Panc1 (cell line): ENCODE measurements at regions not wholly inside any gene's neighbourhood (a gene's known extent, or its start where the extent isn't known, plus 50 kb on each side); places are given as distances from the start of the nearest gene placed in this dataset.

Experiments
- ATAC-seq: fragments of 200-7000 bp; cut with Tn5 transposase; 2 replicates; pipeline ENCODE4 v1.9.1; 2020; ENCODE audit warnings: mild to moderate bottlenecking, moderate library complexity
- BruUV-seq: library from RNA; stranded (reverse); fragments of 400-500 nt; replicated peaks from 2 replicates; lab custom pipeline; 2021; lab: Mats Ljungman, UMichigan
- CTCF ChIA-PET: fragments of 300-600 bp; sonication (Branson Sonifier 250); formaldehyde crosslinking; loops from one replicate; lab custom pipeline; 2022; ENCODE audit warnings: antibody characterized with exemption; lab: Charles Lee
- POLR2A ChIA-PET: fragments of 300-600 bp; sonication (Branson Sonifier 250); formaldehyde crosslinking; loops from one replicate; lab custom pipeline; 2022; ENCODE audit warnings: antibody characterized with exemption; lab: Charles Lee
- DNase-seq: peaks from one replicate; pipeline ENCODE4 v3.0.0-alpha.2; 2010; ENCODE audit warnings: low read depth, low spot score
- H3K27ac ChIP-seq: 2 replicates; pipeline ENCODE4 v1.5.1; 2011; ENCODE audit warnings: mild to moderate bottlenecking, low read length, inconsistent platforms
- H3K27me3 ChIP-seq: fragments of 200-500 bp; sonication (Bioruptor generic); 2 replicates; pipeline ENCODE4 v1.6.0; 2014; ENCODE audit warnings: low read length, inconsistent platforms; ENCODE audit not compliant: control insufficient read depth, insufficient read depth
- H3K36me3 ChIP-seq: fragments of 200-500 bp; sonication (Bioruptor generic); 2 replicates; pipeline ENCODE4 v1.5.1; 2014; ENCODE audit warnings: inconsistent platforms, mild to moderate bottlenecking, low read length, moderate library complexity; ENCODE audit not compliant: control insufficient read depth, insufficient read depth
- H3K4me1 ChIP-seq: 2 replicates; pipeline ENCODE4 v1.5.1; 2011; ENCODE audit warnings: inconsistent platforms, mild to moderate bottlenecking, low read length, moderate library complexity; ENCODE audit not compliant: control insufficient read depth, insufficient read depth
- H3K4me3 ChIP-seq, 2 experiments: 2 replicates each; pipeline ENCODE4 v1.5.1; 2011 to 2012; ENCODE audit warnings: low read depth in 2 of 2, low read length in 2 of 2, mild to moderate bottlenecking in 2 of 2, inconsistent platforms in 1 of 2, moderate library complexity in 1 of 2
- H3K9me3 ChIP-seq: fragments of 200-500 bp; sonication (Bioruptor generic); 2 replicates; pipeline ENCODE4 v1.5.1; 2014; ENCODE audit warnings: low read depth, mild to moderate bottlenecking, inconsistent platforms, low read length, moderate library complexity; ENCODE audit not compliant: control insufficient read depth, insufficient read depth
- CTCF ChIP-seq: fragments of 450-650 bp; IDR thresholded peaks from 2 replicates; pipeline ENCODE4 v1.5.1; 2017; ENCODE audit warnings: mild to moderate bottlenecking
- POLR2AphosphoS5 ChIP-seq: IDR thresholded peaks from 2 replicates; pipeline ENCODE4 v1.6.1; 2012; ENCODE audit warnings: mild to moderate bottlenecking, low read depth, low read length, moderate library complexity
- REST ChIP-seq, 2 experiments: IDR thresholded peaks; 2 replicates each; pipeline ENCODE4 v1.6.1; 2011 to 2012; ENCODE audit warnings: low read depth in 2 of 2, control low read depth in 1 of 2, low read length in 1 of 2, mild to moderate bottlenecking in 1 of 2, moderate library complexity in 1 of 2; ENCODE audit not compliant: insufficient read depth in 1 of 2
- SIN3A ChIP-seq: IDR thresholded peaks from 2 replicates; pipeline ENCODE4 v1.6.1; 2012; ENCODE audit warnings: low read depth, mild to moderate bottlenecking, low read length, moderate library complexity, borderline replicate concordance; ENCODE audit not compliant: insufficient read depth
- TCF7L2 ChIP-seq: IDR thresholded peaks from 2 replicates; pipeline ENCODE4 v1.6.1; 2011; ENCODE audit warnings: mild to moderate bottlenecking, low read depth, low read length, inconsistent platforms
- in situ Hi-C: cut with HindIII; loops from 2 replicates; pipeline ENCODE4 v1.10.0; 2016; ENCODE audit warnings: low sequenced_read_pairs, low pct_unique_long_range_greater_than_20kb
- intact Hi-C: fragments of 100-400 bp; cut with micrococcal nuclease; formaldehyde crosslinking; loops from one replicate; pipeline ENCODE4 v1.10.0; 2022; ENCODE audit not compliant: unreplicated experiment

GRCh38 chr1:69315416-69315815 is 252.3 kb upstream of the LRRC7 start:
- Histone ChIP-seq H3K27ac (no peak overlapping the region), H3K4me3 (no peak overlapping the region), H3K27me3 (no peaks in the 10 kb centered on the region), H3K9me3 (0 out of 2 replicates have a peak, but pooled peaks cover 6% of the 10 kb centered on the region), H3K4me1 (no peaks in the 10 kb centered on the region), H3K36me3 (no peaks in the 10 kb centered on the region)
- no peak for ATAC-seq
- BruUV-seq, result no TSS peak
- DNase-seq, result no peak
- CTCF ChIA-PET, result no interaction called here
- POLR2A ChIA-PET, result no interaction called here
- in situ Hi-C loops (no loop called here), intact Hi-C loops (no loop called here)
- no peak for TF ChIP-seq CTCF

- no peak for TF ChIP-seq POLR2AphosphoS5
- no peak for TF ChIP-seq TCF7L2
- ChIA-PET CTCF (no interaction called here), POLR2A (no interaction called here)
- no peaks in the 10 kb centered on the region for H3K27me3 ChIP-seq
- no peaks in the 10 kb centered on the region for H3K36me3 ChIP-seq
- H3K4me3 ChIP-seq, result no peak overlapping the region
- in situ Hi-C loops (no loop called here), intact Hi-C loops (no loop called here)
- ATAC-seq (no peak), DNase-seq (no peak)
- no TSS peak for BruUV-seq
- H3K27ac ChIP-seq, result no peak overlapping the region
- H3K9me3 ChIP-seq, result 0 out of 2 replicates have a peak, but pooled peaks cover 6% of the 10 kb centered on the region
- H3K4me1 ChIP-seq, result no peaks in the 10 kb centered on the region
These were observed 251.9 kb upstream of the LRRC7 start for GRCh38 chr1:69315823-69316222.

GRCh38 chr1:69319287-69319686 is 248.4 kb upstream of the LRRC7 start:
- H3K4me3 ChIP-seq, result no peak overlapping the region
- no TSS peak for BruUV-seq
- in situ Hi-C loops, result no loop called here
- no peaks in the 10 kb centered on the region for H3K36me3 ChIP-seq
- POLR2A ChIA-PET, result no interaction called here
- H3K27me3 ChIP-seq, result no peaks in the 10 kb centered on the region
- no peak for DNase-seq
- H3K27ac ChIP-seq, result no peak overlapping the region
- H3K9me3 ChIP-seq, result no peaks in the 10 kb centered on the region
- H3K4me1 ChIP-seq, result no peaks in the 10 kb centered on the region
- CTCF ChIA-PET, result no interaction called here
- no peak for ATAC-seq
- intact Hi-C loops, result no loop called here
- TF ChIP-seq CTCF (no peak), SIN3A (no peak), POLR2AphosphoS5 (no peak), REST (IDR thresholded peaks at IDR 0.05; ENCODE audit: insufficient read depth in 1 of 2, low read depth in 2 of 2, low read length in 1 of 2) (no peak), TCF7L2 (no peak)
